Adipocyte (in vitro differentiated cells): ENCODE measurements at regions not wholly inside any gene's neighbourhood (a gene's known extent, or its start where the extent isn't known, plus 50 kb on each side); places are given as distances from the start of the nearest gene placed in this dataset.
"Not testable (repeated sequence)": the region's sequence is repeated elsewhere in the genome, so short reads cannot be mapped to it uniquely, and the experiment has no call there.

ENCODE experiments used
- DNase-seq: peaks from one replicate; pipeline ENCODE4 v3.0.0-alpha.2; 2015; ENCODE audit warnings: low read depth
- H3K27me3 ChIP-seq: replicated peaks from 2 replicates; pipeline ENCODE4 v1.7.0; 2013; ENCODE audit warnings: mild to moderate bottlenecking, low read length, moderate library complexity; ENCODE audit not compliant: control insufficient read depth, insufficient read depth
- H3K36me3 ChIP-seq: 2 replicates; pipeline ENCODE4 v1.7.0; 2013; ENCODE audit warnings: low read length, mild to moderate bottlenecking, moderate library complexity; ENCODE audit not compliant: control insufficient read depth, insufficient read depth, severe bottlenecking
- H3K4me1 ChIP-seq: 2 replicates; pipeline ENCODE4 v1.7.0; 2013; ENCODE audit warnings: mild to moderate bottlenecking, low read length, moderate library complexity; ENCODE audit not compliant: control insufficient read depth, insufficient read depth
- H3K4me3 ChIP-seq: 2 replicates; pipeline ENCODE4 v1.7.0; 2013; ENCODE audit warnings: mild to moderate bottlenecking, low read length, moderate library complexity
- H3K9ac ChIP-seq: 2 replicates; pipeline ENCODE4 v1.7.0; 2013; ENCODE audit warnings: mild to moderate bottlenecking, low read length, moderate library complexity
- H3K9me3 ChIP-seq: 2 replicates; pipeline ENCODE4 v1.7.0; 2013; ENCODE audit warnings: mild to moderate bottlenecking, low read length, moderate library complexity; ENCODE audit not compliant: control insufficient read depth

DNA sequence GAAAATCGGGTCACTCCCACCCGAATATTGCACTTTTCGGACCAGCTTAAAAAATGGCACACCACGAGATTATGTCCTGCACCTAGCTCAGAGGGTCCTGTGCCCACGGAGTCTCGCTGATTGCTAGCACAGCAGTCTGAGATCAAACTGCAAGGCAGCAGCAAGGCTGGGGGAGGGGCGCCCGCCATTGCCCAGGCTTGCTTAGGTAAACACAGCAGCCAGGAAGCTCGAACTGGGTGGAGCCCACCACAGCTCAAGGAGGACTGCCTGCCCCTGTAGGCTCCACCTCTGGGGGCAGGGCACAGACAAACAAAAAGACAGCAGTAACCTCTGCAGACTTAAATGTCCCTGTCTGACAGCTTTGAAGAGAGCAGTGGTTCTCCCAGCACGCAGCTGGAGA, 405.3 kb downstream of the PTH2R start:
- H3K4me3 ChIP-seq, DNase-seq, H3K9me3 ChIP-seq, H3K36me3 ChIP-seq, H3K9ac ChIP-seq, H3K4me1 ChIP-seq, H3K27me3 ChIP-seq: not testable (repeated sequence)

DNA sequence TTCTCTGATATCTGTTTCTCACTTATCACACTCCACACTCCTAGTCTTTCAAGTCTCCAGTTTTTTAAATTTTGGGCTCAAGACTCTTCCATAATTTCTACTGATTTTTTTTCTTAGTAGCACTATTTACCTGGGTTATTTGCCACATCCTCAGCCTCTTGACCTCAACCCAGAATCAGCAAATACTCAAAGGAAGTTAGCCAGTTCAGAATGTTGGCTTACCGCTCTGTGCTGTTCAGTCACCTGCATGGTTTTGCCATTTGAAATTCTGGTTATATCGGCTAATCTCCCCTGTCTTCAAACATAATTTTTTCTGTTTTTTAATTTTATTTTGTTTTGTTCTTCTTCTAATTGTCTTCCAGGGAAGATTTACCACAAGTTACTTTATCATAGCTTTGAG, 412.6 kb downstream of the PTH2R start:
- Histone ChIP-seq H3K9ac (no peak overlapping the region), H3K27me3 (no peaks in the 10 kb centered on the region), H3K36me3 (no peaks in the 10 kb centered on the region), H3K4me3 (no peak overlapping the region), H3K9me3 (no peaks in the 10 kb centered on the region), H3K4me1 (no peaks in the 10 kb centered on the region)
- DNase-seq, result no peak

DNA sequence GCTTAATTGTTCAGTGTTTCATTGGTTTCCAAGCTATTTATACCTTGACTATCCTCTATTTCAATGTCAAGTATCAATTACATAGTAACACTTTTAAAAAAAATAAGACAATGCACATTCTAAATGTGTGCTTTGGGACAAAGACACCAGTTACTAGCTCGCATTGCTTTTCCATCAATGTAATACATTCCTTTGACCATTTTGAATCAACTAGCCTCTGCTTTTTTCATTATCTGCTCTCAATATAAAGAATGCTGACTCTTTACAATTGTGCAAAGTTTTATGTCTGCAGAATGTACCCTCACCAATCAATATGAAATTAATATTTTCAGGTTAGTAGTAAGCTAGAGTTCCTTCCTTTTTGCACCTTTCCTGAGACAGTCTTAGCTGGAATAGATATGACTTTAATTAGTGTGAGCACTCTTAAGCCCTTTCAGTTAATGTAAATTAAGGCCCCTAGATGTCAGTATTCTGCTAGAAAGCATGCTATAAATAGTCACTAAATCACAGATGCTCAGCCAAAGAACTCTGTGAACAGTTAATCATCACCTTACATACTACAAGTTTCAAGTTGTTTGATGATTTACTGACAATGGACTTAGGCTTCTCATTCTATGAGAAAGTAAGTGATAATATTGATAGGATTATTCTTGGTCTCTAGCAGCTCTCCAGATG, 413.6 kb downstream of the PTH2R start:
- H3K4me3 ChIP-seq, result no peak overlapping the region
- H3K9me3 ChIP-seq, result no peaks in the 10 kb centered on the region
- no peaks in the 10 kb centered on the region for H3K27me3 ChIP-seq
- DNase-seq, result no peak
- no peaks in the 10 kb centered on the region for H3K4me1 ChIP-seq
- H3K36me3 ChIP-seq, result no peaks in the 10 kb centered on the region
- H3K9ac ChIP-seq, result no peak overlapping the region

DNA sequence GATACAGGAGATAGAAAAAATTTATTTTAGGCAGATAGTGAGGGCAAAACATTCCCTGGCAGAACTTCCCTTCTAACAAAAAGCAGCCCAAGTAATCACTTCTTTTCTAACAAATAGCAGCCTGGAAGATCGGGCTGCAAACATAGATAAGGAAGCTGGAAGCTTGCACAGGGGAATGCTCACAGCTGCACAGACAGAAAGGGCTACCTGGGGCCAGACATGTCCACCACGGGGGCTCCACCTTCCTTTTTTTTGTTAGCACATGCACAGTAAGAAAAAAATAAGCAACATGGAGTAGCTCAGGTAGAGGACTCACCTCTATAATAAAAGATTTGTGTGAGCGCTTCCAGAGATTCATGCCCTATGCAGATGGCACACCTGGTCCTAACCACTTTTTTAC, 420.5 kb downstream of the PTH2R start:
- Histone ChIP-seq H3K4me1 (no peaks in the 10 kb centered on the region), H3K9me3 (no peaks in the 10 kb centered on the region), H3K36me3 (no peaks in the 10 kb centered on the region), H3K4me3 (no peak overlapping the region), H3K27me3 (no peaks in the 10 kb centered on the region), H3K9ac (no peak overlapping the region)
- no peak for DNase-seq

DNA sequence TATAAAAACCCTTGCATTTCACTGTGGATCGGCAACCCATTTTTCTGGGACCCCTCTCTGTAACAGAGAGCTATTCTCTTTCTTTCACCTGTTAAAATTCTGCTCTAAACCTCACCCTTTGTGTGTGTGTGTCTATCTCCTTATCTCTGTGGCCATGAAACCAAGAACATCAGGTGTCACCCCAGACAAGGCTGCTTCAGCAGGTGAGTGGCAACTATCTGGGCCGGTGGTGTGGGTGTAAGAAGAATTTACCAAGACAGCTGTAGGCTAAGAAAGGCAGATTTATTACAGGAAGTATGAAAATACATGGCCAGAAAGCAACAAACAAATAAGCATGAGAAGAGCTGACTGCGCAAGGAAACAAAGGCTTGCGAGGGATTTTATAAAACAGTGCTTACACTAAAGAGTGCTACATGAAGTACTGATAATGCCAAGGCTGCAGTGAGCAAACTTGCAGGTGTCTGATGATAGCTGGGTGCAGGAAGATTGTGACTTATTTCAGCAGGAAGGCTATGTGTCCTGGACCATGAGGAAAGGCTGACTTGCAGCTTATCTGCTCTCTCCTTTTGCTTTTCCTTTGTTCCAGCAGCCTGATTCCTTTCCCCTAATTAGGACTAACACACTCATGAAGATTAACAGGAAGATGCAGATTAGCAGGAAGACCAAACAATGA, 421.1 kb downstream of the PTH2R start:
- Histone ChIP-seq H3K4me3 (no peak overlapping the region), H3K36me3 (no peaks in the 10 kb centered on the region), H3K9me3 (no peaks in the 10 kb centered on the region), H3K9ac (no peak overlapping the region), H3K4me1 (no peaks in the 10 kb centered on the region), H3K27me3 (no peaks in the 10 kb centered on the region)
- no peak for DNase-seq

DNA sequence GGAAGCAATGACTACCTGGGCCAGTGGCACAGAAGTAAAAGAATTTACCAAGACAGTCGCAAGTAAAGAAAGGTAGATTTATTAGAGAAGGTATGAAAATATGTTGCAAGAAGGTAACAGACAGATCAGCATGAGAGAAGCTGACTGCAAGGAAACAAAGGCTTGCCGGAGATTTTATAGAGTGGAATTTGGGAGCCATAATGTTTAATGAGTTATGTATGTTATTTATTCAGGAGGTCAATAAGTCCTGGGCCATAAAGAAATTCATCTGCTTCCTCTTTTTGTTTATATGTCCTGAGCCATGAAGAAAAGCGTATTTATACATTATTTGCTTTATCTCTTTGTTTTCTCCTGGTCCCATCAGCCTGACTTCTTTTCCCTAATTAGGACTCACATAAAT, 423.6 kb downstream of the PTH2R start:
- DNase-seq, result no peak
- Histone ChIP-seq H3K36me3 (no peaks in the 10 kb centered on the region), H3K9ac (no peak overlapping the region), H3K9me3 (no peaks in the 10 kb centered on the region), H3K4me3 (no peak overlapping the region), H3K4me1 (no peaks in the 10 kb centered on the region), H3K27me3 (no peaks in the 10 kb centered on the region)

DNA sequence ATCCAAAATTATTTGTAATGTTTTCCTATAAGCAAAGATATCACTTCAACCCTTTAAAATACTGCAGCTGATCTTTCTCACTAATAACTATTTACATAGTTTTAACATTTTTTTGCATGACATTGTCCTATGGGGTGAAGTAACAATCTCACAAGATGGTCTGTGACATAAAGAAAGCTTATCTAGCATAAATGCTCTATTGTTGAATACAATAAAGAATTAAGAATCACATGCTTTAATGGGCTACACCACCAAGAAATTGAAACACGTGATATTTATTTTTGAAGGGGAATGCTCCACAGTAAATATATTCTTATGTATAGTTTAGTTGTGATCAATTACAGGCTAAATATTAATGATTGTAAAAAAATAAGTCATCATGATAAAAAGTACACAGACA, 441.1 kb downstream of the PTH2R start:
- H3K9ac ChIP-seq, result no peak overlapping the region
- no peaks in the 10 kb centered on the region for H3K27me3 ChIP-seq
- no peaks in the 10 kb centered on the region for H3K9me3 ChIP-seq
- no peaks in the 10 kb centered on the region for H3K36me3 ChIP-seq
- H3K4me3 ChIP-seq, result no peak overlapping the region
- H3K4me1 ChIP-seq, result no peaks in the 10 kb centered on the region
- no peak for DNase-seq

DNA sequence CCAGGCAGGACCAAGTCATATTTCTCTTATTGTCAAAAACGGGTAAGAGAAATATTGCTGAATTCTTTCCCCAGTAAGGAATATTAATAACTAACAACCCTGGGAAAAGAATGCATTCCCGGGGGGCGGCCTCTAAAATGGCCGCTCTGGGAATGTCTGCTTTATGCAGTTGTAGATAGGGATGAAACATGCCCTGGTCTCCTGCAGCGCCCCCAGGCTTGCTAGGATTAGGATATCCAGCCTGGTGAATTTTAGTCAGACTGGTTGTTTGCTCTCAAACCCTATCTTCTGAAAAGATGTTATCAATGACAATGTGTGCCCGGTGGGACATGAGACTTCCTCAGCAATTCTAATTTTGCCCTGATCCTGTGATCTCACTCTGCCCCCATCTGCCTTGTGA, 448.1 kb downstream of the PTH2R start:
- no peak for DNase-seq
- H3K27me3 ChIP-seq, result no peaks in the 10 kb centered on the region
- H3K9ac ChIP-seq, result no peak overlapping the region
- no peaks in the 10 kb centered on the region for H3K4me1 ChIP-seq
- H3K36me3 ChIP-seq, result no peaks in the 10 kb centered on the region
- H3K4me3 ChIP-seq, result no peak overlapping the region
- H3K9me3 ChIP-seq, result peaks cover 5% of the 10 kb centered on the region

DNA sequence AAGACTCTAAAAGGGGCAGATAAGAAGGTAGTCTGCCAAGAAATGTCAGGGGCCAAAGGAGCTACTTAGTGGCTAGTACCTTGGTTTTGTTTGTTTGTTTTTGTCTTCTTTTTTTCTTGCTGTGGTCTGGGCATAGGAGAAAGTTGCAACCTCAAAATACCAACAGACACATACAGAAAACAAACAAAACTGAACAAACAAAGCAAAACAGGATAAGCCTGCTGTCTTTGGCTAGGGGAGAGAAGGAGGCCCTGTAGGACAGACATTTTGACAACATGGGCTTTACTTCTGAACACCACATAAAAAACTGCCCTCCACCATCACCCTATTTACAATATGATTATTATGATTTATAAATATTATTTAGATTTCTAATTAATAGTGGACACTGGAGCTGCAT, 460.8 kb downstream of the PTH2R start:
- Histone ChIP-seq H3K4me1 (no peaks in the 10 kb centered on the region), H3K9me3 (peaks cover 9% of the 10 kb centered on the region), H3K36me3 (no peaks in the 10 kb centered on the region), H3K27me3 (no peaks in the 10 kb centered on the region), H3K9ac (no peak overlapping the region), H3K4me3 (no peak overlapping the region)
- no peak for DNase-seq

DNA sequence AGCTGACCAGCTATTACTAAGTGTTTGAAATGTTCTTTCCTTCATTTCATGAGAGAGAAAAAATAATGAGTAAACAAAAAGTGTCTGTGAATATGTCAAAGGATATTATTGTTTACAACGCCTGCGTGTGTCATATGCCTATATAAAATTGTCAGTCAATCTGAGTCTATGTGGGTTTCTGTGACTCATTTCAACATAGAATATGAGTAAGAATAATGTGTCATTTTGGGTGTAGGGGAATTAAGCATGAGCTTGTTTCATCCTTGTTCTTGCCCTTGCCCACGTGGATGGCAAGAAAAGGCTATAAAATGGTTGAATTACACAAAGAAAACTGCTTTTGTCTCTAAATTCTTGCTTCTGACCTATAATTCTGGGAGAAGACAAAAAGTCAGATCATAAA, 466.0 kb downstream of the PTH2R start:
- peaks cover 17% of the 10 kb centered on the region for H3K9me3 ChIP-seq
- H3K4me3 ChIP-seq, result no peak overlapping the region
- no peaks in the 10 kb centered on the region for H3K4me1 ChIP-seq
- no peaks in the 10 kb centered on the region for H3K27me3 ChIP-seq
- no peak overlapping the region for H3K9ac ChIP-seq
- no peak for DNase-seq
- no peaks in the 10 kb centered on the region for H3K36me3 ChIP-seq

DNA sequence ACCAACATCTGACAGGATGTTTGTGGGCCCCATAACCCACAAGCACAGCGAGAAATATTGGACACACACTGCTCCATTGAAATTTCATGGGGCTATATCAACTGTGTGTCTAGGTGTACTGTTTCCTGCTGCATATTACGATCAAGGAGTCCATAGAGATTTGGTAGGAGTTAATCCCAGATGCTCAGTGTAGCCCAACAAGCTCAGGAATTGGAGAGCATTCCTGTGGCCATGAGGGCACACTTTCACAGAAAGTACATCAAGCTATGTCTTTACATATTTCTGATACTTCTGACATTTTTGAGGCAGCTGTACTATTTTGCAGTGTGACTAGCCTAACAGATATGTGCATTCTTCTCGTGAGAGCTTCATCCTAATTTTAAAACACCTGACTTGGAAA, 473.1 kb downstream of the PTH2R start:
- Histone ChIP-seq H3K9ac (no peak overlapping the region), H3K36me3 (no peaks in the 10 kb centered on the region), H3K27me3 (no peaks in the 10 kb centered on the region), H3K4me3 (no peak overlapping the region), H3K9me3 (peaks cover 11% of the 10 kb centered on the region), H3K4me1 (no peaks in the 10 kb centered on the region)
- DNase-seq, result no peak

DNA sequence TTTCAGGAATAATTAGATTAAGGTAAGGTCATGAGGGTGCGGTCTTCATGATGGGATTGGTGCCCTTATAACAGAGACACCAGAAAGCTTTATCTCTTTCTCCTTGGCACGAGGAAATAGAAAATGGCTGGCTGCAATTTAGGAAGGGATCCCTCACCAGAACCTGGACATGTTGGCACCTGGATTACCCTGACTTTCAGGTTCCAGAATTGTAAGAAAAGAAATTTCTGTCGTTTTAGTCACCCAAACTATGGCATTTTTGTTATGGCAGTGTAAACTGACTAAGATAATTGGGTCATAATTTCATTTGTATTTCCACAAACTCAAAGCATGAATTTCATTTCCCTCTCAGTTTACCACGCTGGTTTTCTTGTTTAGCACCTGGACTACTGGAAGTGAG, 473.6 kb downstream of the PTH2R start:
- Histone ChIP-seq H3K9ac (no peak overlapping the region), H3K27me3 (no peaks in the 10 kb centered on the region), H3K4me1 (no peaks in the 10 kb centered on the region)

More for the DNA sequence above, 473.6 kb downstream of the PTH2R start:
- no peak for DNase-seq
- H3K9me3 ChIP-seq, result peaks cover 11% of the 10 kb centered on the region
- H3K4me3 ChIP-seq, result no peak overlapping the region
- H3K36me3 ChIP-seq, result no peaks in the 10 kb centered on the region
